Progenitor cell of endocrine pancreas (in vitro differentiated cells): ENCODE measurements at regions not wholly inside any gene's neighbourhood (a gene's known extent, or its start where the extent isn't known, plus 50 kb on each side); places are given as distances from the start of the nearest gene placed in this dataset.
"Not testable (repeated sequence)": the region's sequence is repeated elsewhere in the genome, so short reads cannot be mapped to it uniquely, and the experiment has no call there.

ENCODE experiments used
- DNase-seq: peaks from one replicate; pipeline ENCODE4 v3.0.0; 2021; ENCODE audit warnings: low spot score; ENCODE audit not compliant: unreplicated experiment
- H3K27ac Mint-ChIP-seq: 2 replicates; pipeline ENCODE4 v1.8.0; 2021; ENCODE audit warnings: mild to moderate bottlenecking, moderate library complexity, mixed read lengths
- H3K27me3 Mint-ChIP-seq: 2 replicates; pipeline ENCODE4 v1.8.0; 2021; ENCODE audit warnings: mixed read lengths
- H3K36me3 Mint-ChIP-seq: 2 replicates; pipeline ENCODE4 v1.8.0; 2022; ENCODE audit warnings: mixed read lengths; ENCODE audit not compliant: insufficient read depth
- H3K4me1 Mint-ChIP-seq: 2 replicates; pipeline ENCODE4 v1.8.0; 2021; ENCODE audit warnings: low read depth, mixed read lengths
- H3K4me3 Mint-ChIP-seq: 2 replicates; pipeline ENCODE4 v1.8.0; 2021; ENCODE audit warnings: low read depth, mild to moderate bottlenecking, moderate library complexity, mixed read lengths
- H3K9me3 Mint-ChIP-seq: 2 replicates; pipeline ENCODE4 v1.8.0; 2021; ENCODE audit warnings: low read depth, mixed read lengths
- TF ChIP-seq, protein P1 (sequence below): fragments of 200-600 bp; sonication (generic); IDR thresholded peaks from one replicate; pipeline ENCODE4 v1.5.0; 2021; ENCODE audit warnings: antibody characterized with exemption, mild to moderate bottlenecking; ENCODE audit not compliant: unreplicated experiment

GRCh38 chr10:22467393-22467792 lies 122.1 kb downstream of the SPAG6 start:
- not testable (repeated sequence) for H3K36me3 Mint-ChIP-seq, H3K27ac Mint-ChIP-seq, DNase-seq, H3K4me3 Mint-ChIP-seq, H3K9me3 Mint-ChIP-seq, H3K27me3 Mint-ChIP-seq
- H3K4me1 Mint-ChIP-seq, result peaks cover 15% of the 10 kb centered on the region

- peaks cover 18% of the 10 kb centered on the region for H3K27me3 Mint-ChIP-seq
- H3K4me3 Mint-ChIP-seq, result no peak overlapping the region
- peaks cover 15% of the 10 kb centered on the region for H3K4me1 Mint-ChIP-seq
These were observed 123.4 kb downstream of the SPAG6 start for GRCh38 chr10:22468570-22469320.

DNA sequence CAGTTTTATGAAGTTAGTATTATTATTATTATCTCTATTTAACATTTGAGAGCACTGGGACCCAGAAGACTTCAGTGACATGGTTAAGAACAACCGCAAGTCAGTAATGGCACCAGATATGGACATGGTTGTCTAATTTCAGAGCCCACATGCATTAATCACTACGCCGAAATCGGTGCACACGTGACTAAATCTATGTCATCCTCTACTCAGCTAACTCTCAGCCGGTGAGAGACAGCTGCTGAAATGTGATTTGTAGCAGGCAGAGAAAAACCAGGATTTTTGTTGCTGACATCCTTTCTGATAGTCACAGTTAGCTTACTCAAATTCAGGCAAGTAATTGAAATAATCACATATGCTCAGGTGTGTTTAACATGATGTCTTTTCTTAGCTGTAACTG lies 127.7 kb downstream of the SPAG6 start:
- no peaks in the 10 kb centered on the region for H3K36me3 Mint-ChIP-seq

More at GRCh38 chr10:22468570-22469320, 123.4 kb downstream of the SPAG6 start:
- H3K9me3 Mint-ChIP-seq, result no peaks in the 10 kb centered on the region
- H3K36me3 Mint-ChIP-seq, result no peaks in the 10 kb centered on the region
- DNase-seq, result no peak
- no peak overlapping the region for H3K27ac Mint-ChIP-seq
- TF ChIP-seq, protein P1, sequence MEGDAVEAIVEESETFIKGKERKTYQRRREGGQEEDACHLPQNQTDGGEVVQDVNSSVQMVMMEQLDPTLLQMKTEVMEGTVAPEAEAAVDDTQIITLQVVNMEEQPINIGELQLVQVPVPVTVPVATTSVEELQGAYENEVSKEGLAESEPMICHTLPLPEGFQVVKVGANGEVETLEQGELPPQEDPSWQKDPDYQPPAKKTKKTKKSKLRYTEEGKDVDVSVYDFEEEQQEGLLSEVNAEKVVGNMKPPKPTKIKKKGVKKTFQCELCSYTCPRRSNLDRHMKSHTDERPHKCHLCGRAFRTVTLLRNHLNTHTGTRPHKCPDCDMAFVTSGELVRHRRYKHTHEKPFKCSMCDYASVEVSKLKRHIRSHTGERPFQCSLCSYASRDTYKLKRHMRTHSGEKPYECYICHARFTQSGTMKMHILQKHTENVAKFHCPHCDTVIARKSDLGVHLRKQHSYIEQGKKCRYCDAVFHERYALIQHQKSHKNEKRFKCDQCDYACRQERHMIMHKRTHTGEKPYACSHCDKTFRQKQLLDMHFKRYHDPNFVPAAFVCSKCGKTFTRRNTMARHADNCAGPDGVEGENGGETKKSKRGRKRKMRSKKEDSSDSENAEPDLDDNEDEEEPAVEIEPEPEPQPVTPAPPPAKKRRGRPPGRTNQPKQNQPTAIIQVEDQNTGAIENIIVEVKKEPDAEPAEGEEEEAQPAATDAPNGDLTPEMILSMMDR, result no peak

DNA sequence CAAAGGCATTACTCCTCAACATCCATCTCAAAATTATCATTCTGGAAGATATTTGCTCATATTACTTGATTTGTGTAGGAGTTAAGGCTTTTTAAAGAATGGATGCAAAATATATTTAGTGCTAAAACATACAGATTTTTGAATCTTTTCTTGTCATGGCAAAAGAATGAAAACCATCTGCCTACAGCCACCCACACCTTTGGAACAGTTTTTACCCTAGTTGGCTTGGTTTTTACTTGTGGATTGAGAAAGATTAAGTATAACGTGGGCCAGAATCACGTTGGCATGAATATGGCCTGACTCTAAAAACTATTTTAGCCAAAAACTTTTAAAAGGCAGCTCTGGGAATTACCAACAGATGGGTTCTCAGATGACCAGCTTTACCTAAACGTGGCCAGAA lies 128.2 kb downstream of the SPAG6 start:
- H3K4me1 Mint-ChIP-seq, result peaks cover 10% of the 10 kb centered on the region
- H3K27ac Mint-ChIP-seq, result no peak overlapping the region
- H3K27me3 Mint-ChIP-seq, result peaks cover 56% of the 10 kb centered on the region
- H3K36me3 Mint-ChIP-seq, result no peaks in the 10 kb centered on the region
- H3K9me3 Mint-ChIP-seq, result no peaks in the 10 kb centered on the region
- DNase-seq, result no peak
- no peak overlapping the region for H3K4me3 Mint-ChIP-seq
- TF ChIP-seq, protein P1, result no peak

More for the DNA sequence above, 127.7 kb downstream of the SPAG6 start:
- DNase-seq, result no peak
- Mint-ChIP-seq H3K27ac (no peak overlapping the region), H3K4me3 (no peak overlapping the region), H3K27me3 (peaks cover 52% of the 10 kb centered on the region), H3K9me3 (no peaks in the 10 kb centered on the region), H3K4me1 (peaks cover 10% of the 10 kb centered on the region)
- TF ChIP-seq, protein P1, result no peak

DNA sequence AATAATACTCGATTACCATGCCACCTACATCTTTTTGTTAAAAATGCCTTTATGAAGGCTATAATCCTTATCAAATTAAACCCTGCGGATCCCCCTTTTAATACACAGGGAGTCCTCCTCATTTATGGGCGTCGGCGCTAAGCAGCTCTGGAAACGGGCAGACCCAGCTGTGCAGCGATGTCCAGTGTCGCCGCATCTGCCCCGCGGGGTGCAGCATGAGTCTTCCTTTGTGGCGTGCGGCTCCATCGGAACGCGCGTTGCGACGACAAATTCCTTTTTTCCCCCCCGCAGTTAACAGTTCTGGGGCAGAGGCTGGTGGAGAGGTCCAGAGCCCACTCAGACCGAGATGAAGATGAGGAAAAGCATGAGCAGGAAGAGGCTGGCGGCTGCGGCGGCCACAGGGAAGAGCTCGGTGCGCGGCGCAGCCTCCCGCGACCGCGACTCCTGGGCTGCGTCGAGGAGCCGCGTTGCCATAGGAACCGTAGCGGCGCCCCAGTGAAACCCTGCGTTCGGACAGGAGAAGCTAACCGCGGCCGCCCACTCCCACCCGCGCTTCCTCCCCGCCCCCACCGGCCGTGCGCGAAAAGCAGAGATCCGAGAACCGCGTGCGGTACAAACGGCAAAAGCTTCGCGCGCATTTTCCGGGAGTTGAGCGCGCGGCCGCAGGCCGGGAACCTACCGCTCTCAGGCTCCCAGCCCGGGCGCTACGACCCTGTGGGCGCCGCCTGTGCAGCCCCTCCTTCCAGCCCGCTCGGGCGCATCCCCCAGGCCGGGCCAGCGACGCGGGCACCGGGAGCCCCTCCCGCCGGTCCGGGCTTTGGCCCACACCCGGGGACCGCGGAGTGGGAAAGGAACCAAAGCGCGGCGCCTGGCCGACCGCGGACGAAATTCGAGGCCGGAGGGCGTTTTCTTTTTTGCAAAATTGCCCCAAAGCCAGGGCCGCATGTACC lies 130.6 kb downstream of the SPAG6 start:
- Mint-ChIP-seq H3K27me3 (peaks cover 80% of the 10 kb centered on the region), H3K36me3 (no peaks in the 10 kb centered on the region), H3K4me1 (peaks cover 6% of the 10 kb centered on the region), H3K27ac (peak overlapping the region; percentile 62), H3K4me3 (peak overlapping the region; percentile 79), H3K9me3 (no peaks in the 10 kb centered on the region)
- DNase-seq, result no peak
- TF ChIP-seq, protein P1, result no peak
